AG04450 (cell line): ENCODE measurements at regions not wholly inside any gene's neighbourhood (a gene's known extent, or its start where the extent isn't known, plus 50 kb on each side); places are given as distances from the start of the nearest gene placed in this dataset. TPM values are rescaled to one million over a fixed set of nuclear protein-coding genes. Genes with fewer than 3 reads are reported as not detected.
"Not testable (repeated sequence)": the region's sequence is repeated elsewhere in the genome, so short reads cannot be mapped to it uniquely, and the experiment has no call there.

Experiments
- CTCF ChIA-PET: fragments of 300-600, 350-600 bp; formaldehyde crosslinking; extraction: SDS; loops from one replicate; lab custom pipeline; 2022; ENCODE audit warnings: antibody characterized with exemption, inconsistent platforms; lab: Charles Lee
- POLR2A ChIA-PET: fragments of 350-600 bp; formaldehyde crosslinking; extraction: SDS; loops from one replicate; lab custom pipeline; 2021; ENCODE audit warnings: antibody characterized with exemption, inconsistent platforms; lab: Yijun Ruan, JAX
- DNase-seq: peaks from one replicate; pipeline ENCODE4 v3.0.0-alpha.2; 2011; ENCODE audit warnings: low read depth, low spot score
- H3K27ac ChIP-seq: one replicate; pipeline ENCODE4 v1.5.1; 2012; ENCODE audit warnings: low read depth, low read length, control low read depth
- H3K27me3 ChIP-seq: one replicate; pipeline ENCODE4 v1.6.0; 2012; ENCODE audit warnings: low read length; ENCODE audit not compliant: control insufficient read depth, insufficient read depth
- H3K4me3 ChIP-seq: 2 replicates; pipeline ENCODE4 v1.5.1; 2011; ENCODE audit warnings: mild to moderate bottlenecking, low read depth, low read length, control low read depth
- H3K9me3 ChIP-seq: 2 replicates; pipeline ENCODE4 v1.5.1; 2012; ENCODE audit warnings: low read length; ENCODE audit not compliant: control insufficient read depth, insufficient read depth
- small RNA-seq: library from RNA; depleted of rRNA; stranded (forward); fragments of <200 nt; gene quantifications from one replicate; pipeline ENCODE3, GENCODE V24; 2012; ENCODE audit warnings: low read depth; ENCODE audit not compliant: insufficient read length
- TF ChIP-seq, protein P1 (sequence below): IDR thresholded peaks from 2 replicates; pipeline ENCODE4 v1.5.1; 2011; ENCODE audit warnings: low read depth, low read length, control low read depth, inconsistent platforms

GRCh38 chr2:240383099-240383758, 52.2 kb upstream of the GPC1 start:
- Histone ChIP-seq H3K4me3 (no peak overlapping the region), H3K27ac (no peak overlapping the region), H3K27me3 (no peaks in the 10 kb centered on the region), H3K9me3 (peaks cover 16% of the 10 kb centered on the region)
- no peak for DNase-seq
- POLR2A ChIA-PET = no interaction called here
- CTCF ChIA-PET = no interaction called here
- TF ChIP-seq, protein P1, sequence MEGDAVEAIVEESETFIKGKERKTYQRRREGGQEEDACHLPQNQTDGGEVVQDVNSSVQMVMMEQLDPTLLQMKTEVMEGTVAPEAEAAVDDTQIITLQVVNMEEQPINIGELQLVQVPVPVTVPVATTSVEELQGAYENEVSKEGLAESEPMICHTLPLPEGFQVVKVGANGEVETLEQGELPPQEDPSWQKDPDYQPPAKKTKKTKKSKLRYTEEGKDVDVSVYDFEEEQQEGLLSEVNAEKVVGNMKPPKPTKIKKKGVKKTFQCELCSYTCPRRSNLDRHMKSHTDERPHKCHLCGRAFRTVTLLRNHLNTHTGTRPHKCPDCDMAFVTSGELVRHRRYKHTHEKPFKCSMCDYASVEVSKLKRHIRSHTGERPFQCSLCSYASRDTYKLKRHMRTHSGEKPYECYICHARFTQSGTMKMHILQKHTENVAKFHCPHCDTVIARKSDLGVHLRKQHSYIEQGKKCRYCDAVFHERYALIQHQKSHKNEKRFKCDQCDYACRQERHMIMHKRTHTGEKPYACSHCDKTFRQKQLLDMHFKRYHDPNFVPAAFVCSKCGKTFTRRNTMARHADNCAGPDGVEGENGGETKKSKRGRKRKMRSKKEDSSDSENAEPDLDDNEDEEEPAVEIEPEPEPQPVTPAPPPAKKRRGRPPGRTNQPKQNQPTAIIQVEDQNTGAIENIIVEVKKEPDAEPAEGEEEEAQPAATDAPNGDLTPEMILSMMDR = no peak

GRCh38 chr2:240383871-240384700, 51.4 kb upstream of the GPC1 start:
- Histone ChIP-seq H3K27ac (no peak overlapping the region), H3K9me3 (peaks cover 16% of the 10 kb centered on the region), H3K27me3 (no peaks in the 10 kb centered on the region), H3K4me3 (no peak overlapping the region)
- TF ChIP-seq, protein P1 = no peak
- POLR2A ChIA-PET = no interaction called here
- CTCF ChIA-PET = no interaction called here
- DNase-seq = no peak

DNA sequence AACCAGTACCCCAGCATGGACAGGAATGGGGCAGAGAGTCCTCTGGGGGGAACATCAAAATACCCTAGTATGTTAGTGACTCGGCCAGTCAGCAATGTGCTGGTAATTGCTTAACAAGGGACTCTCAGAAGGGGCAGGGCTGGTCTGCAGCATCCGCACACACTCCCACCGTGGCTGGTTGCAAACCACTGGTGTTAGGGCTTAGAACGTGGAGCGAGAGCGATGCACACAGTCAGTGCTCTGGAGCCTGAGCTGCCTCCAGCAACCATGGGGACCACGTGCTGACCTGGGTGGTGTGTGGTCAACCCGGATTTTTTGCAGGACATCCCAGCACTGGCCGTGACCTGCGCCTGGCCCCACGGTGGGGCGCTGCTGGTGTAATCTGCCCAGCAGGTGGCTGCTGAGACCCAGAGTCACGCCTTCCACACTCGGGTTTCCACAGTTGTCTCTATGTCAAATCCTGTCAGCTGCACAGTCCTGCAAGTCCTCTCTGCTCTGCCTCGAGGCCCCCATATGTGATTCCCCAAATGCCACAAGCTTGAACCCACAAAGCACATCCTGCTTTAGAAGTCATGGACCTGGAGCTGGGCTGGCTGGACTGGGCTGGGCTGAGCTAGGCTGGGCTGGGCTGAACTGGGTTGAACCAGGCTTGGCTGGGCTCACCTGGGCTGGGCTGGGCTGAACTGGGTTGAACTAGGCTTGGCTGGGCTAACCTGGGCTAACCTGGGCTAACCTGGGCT, 50.6 kb upstream of the GPC1 start:
- no peak for DNase-seq
- H3K9me3 ChIP-seq = peaks cover 16% of the 10 kb centered on the region
- CTCF ChIA-PET = no interaction called here
- TF ChIP-seq, protein P1 = 0 out of 2 replicates have a peak, but pooled peaks have one; percentile 3
- H3K27me3 ChIP-seq = no peaks in the 10 kb centered on the region
- POLR2A ChIA-PET = interaction anchor here (0.8 kb wide), 1 partner anchor 136 kb away, joined by 6 read pairs; no protein-coding TSS in a partner anchor
- H3K4me3 ChIP-seq = no peak overlapping the region
- no peak overlapping the region for H3K27ac ChIP-seq

DNA sequence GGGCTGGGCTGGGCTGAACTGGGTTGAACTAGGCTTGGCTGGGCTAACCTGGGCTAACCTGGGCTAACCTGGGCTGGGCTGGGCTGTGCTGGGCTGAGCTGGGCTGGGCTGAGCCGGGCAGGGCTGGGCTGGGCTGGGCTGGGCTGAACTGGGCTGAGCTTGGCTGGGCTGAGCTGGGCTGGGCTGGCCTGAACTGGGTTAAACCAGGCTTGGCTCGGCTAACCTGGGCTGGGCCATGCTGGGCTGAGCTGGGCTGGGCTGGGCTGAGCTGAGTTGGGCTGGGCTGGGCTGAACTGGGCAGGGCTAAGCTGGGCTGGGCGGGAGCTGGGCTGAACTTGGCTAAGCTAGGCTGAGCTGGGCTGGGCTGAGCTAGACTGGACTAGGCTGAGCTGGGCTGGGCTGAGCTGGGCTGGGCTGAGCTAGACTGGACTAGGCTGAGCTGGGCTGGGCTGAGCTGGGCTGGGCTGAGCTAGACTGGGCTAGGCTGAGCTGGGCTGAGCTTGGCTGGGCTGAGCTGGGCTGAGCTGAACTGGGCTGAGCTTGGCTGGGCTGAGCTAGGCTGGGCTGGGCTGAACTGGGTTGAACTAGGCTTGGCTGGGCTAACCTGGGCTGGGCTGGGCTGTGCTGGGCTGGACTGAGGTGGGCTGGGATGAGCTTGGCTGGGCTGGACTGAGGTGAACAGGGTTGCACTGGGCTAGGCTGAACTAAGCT, 49.9 kb upstream of the GPC1 start:
- not testable (repeated sequence) for H3K27me3 ChIP-seq, H3K4me3 ChIP-seq, H3K27ac ChIP-seq, DNase-seq
- ChIA-PET CTCF (interaction anchor here (0.6 to 2.6 kb wide), 2 partner anchors 53 to 153 kb away, joined by 3 to 13 read pairs; no protein-coding TSS in a partner anchor), POLR2A (interaction anchor here (0.8 to 1.2 kb wide), 2 partner anchors 12 to 137 kb away, joined by 4 to 6 read pairs; no protein-coding TSS in a partner anchor)
- peaks cover 11% of the 10 kb centered on the region; the same call in 1 of the 2 replicates for H3K9me3 ChIP-seq

Small RNA genes in the stretch of these regions (small RNA-seq; reads per million reads assigned to genes)
- not detected for gene RF00012
